GM10266 (cell line): ENCODE measurements at regions not wholly inside any gene's neighbourhood (a gene's known extent, or its start where the extent isn't known, plus 50 kb on each side); places are given as distances from the start of the nearest gene placed in this dataset.

ENCODE experiments used
- DNase-seq: peaks from one replicate; pipeline ENCODE4 v3.0.0; 2012; ENCODE audit errors: extremely low spot score
- TF ChIP-seq, protein P1 (sequence below): IDR thresholded peaks from 2 replicates; pipeline ENCODE4 v1.5.1; 2012; ENCODE audit warnings: mild to moderate bottlenecking, low read depth; ENCODE audit not compliant: control insufficient read depth, insufficient read depth; ENCODE audit errors: missing control alignments

DNA sequence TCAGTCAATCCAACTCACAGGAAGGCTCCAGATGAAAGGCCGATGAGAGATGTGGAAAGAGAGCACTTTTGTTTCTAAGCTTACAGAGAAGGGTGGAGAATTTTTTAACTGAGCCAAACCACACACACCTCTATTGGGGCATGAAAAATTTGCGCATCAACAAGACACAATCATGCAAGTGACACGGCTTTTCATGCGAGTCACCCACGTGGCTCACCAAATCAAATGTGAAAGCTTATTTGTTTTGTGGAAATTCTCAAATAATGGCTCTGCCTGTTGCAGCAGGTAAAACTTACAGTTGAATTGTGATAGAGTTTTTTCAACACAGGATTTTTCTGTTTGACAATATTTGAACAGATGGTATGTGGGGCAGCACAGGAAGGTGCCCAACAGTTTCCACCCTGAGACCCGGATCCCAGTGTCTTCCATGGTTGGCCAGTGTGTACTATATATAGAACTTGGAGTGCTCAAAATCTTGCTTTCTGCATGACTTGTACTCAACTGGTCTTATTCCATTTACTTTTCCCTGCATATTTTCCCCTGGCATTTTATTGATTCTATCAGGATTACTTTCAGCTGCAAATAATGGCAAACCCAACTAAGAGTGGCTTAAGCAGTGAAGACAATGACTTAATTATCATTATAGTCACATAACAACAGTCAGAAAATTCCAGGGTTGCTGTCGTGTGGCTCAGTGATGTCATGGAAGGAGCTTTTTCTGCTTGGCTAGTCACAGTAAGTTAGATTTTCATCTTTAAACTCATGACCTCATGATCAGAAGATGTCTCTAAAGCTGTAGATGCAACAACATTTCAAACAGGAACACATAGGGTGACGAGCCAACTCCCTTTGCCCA is 90.6 kb upstream of the SIM2 start:
- DNase-seq = no peak
- TF ChIP-seq, protein P1, sequence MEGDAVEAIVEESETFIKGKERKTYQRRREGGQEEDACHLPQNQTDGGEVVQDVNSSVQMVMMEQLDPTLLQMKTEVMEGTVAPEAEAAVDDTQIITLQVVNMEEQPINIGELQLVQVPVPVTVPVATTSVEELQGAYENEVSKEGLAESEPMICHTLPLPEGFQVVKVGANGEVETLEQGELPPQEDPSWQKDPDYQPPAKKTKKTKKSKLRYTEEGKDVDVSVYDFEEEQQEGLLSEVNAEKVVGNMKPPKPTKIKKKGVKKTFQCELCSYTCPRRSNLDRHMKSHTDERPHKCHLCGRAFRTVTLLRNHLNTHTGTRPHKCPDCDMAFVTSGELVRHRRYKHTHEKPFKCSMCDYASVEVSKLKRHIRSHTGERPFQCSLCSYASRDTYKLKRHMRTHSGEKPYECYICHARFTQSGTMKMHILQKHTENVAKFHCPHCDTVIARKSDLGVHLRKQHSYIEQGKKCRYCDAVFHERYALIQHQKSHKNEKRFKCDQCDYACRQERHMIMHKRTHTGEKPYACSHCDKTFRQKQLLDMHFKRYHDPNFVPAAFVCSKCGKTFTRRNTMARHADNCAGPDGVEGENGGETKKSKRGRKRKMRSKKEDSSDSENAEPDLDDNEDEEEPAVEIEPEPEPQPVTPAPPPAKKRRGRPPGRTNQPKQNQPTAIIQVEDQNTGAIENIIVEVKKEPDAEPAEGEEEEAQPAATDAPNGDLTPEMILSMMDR = no peak

DNA sequence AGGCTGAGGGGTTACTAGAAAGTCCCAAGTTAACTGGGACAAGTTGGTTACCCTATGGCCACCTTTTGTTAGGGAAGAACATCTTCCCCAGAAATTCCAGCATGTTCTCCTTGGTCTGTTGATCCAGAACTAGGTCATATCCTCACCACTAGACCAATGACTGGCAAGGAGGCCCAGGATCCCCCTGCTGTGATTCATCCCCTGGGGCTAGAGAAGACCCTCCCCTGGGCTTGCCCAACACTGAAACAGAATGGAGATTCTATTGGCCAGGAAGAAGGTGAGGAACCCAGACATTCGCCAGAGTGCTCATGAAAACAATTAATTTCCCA is 90.1 kb upstream of the SIM2 start:
- TF ChIP-seq, protein P1 = no peak
- no peak for DNase-seq

DNA sequence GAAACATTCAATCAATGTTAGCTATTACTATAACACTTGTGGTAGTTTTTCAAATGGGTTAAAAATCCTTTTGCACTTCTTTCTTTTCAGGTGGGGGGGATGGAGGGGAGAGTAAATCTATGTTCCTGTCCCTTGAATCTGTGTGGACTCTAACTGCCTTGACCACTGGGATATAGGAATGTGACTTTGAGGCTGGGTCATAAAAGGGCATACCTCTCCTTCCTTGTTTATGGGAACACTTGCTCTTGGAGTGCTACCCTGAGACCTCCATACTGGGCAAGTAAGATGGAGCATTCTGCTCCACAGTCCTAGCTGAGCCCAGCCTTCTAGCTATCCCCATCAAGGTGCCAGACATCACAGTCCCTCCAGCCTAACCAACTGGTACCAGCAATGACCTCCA is 89.3 kb upstream of the SIM2 start:
- TF ChIP-seq, protein P1 = no peak
- no peak for DNase-seq

DNA sequence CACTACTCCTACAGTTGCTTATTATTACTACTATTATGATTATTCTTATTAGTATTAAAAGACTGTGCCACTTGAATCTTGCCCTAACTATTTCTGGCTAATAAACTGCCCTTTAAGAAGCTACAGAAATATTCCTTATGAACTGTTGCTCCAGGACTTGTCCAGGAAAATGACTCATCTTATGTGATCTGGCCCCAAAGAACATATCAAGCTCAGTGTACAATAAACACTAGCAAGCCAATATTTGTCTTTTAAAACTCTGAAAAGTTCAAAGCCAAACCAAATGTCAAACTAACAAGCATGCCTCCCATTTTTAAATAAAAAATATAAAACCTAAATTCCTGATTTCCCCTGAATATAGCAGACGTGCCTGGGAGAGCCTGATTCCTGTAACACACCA is 88.7 kb upstream of the SIM2 start:
- no peak for DNase-seq
- TF ChIP-seq, protein P1 = no peak

DNA sequence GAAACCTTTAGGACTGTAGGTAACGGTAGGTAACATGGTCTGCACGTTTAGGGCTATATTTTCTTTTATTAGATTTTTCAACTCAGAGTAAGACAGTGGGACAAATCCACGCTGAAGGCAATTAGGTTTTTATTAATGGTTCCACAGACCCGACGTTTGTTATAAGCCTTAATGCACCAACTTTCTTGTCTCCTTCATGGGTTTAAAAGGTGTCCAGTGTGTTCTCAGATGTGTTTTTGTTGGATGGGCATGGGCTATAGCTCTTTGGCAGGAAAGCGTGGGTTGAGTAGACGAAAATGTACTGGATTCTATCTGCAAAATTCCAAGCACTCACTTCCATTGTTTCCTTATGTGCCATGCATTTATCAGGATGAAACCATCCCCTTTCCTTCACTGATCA is 88.0 kb upstream of the SIM2 start:
- TF ChIP-seq, protein P1 = no peak
- DNase-seq = no peak

DNA sequence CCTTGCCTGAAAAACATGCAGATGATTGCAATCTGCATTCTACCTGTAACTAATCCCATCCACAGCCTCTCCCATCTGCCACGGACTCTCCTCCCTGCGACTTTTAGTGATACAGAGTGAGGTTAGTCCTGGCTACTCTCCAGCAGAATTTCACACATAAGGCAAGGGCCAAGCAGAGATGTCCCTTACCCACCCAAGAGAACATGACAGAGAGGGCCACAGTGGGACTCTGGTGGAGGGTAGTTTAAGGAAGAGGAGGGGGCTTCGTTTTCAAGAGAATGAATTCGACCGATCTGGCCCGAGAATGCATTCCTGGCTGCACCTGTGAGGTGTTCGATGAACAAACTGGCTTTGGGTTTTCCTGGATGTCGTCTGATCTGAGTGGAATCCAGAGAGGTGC is 87.5 kb upstream of the SIM2 start:
- DNase-seq = no peak
- TF ChIP-seq, protein P1 = no peak

DNA sequence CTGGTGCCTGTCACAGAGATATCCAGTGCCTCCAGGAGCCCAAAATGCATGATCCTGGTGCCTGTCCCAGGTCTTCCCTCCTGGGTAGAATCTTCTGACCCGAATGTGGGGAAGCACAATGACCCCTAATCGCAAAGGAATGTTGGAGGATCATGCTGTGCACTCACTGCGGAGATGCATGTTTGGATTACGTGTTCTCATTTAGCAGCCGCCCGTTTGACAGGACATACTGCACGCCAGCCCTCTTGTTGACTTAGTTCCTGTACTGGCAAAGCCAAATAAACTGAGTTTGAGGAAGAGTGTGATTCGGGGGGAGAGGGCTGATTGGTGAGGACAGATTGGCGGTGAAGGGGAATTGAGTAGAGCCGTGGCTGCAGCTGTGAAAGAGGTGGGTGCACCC is 85.9 kb upstream of the SIM2 start:
- TF ChIP-seq, protein P1 = no peak

More for the DNA sequence above, 85.9 kb upstream of the SIM2 start:
- no peak for DNase-seq
